GM12878 (cell line): ENCODE measurements at regions not wholly inside any gene's neighbourhood (a gene's known extent, or its start where the extent isn't known, plus 50 kb on each side); places are given as distances from the start of the nearest gene placed in this dataset.

Experiments
- ATAC-seq: fragments of 200-7000 bp; cut with Tn5 transposase; 3 replicates; pipeline ENCODE4 v1.9.1; 2020; ENCODE audit warnings: mild to moderate bottlenecking, moderate library complexity
- BruUV-seq: library from RNA; stranded (reverse); fragments of 400-500 nt; replicated peaks from 2 replicates; lab custom pipeline; 2021; lab: Mats Ljungman, UMichigan
- CTCF ChIA-PET: fragments of 300-600 bp; sonication (Branson Sonifier 250); formaldehyde crosslinking; extraction: SDS; loops from one replicate; lab custom pipeline; 2021; ENCODE audit warnings: inconsistent platforms; lab: Yijun Ruan, JAX
- POLR2A ChIA-PET: fragments of 350-600 bp; formaldehyde crosslinking; extraction: SDS; loops from one replicate; lab custom pipeline; 2021; ENCODE audit warnings: inconsistent platforms; lab: Charles Lee
- RAD21 ChIA-PET: fragments of 300-600 bp; sonication (Branson Sonifier 250); formaldehyde crosslinking; loops from one replicate; lab custom pipeline; 2023; ENCODE audit warnings: antibody characterized with exemption; ENCODE audit not compliant: unreplicated experiment; lab: Charles Lee
- SMC1A ChIA-PET: fragments of 300-600 bp; sonication (Branson Sonifier 250); formaldehyde crosslinking; loops from one replicate; lab custom pipeline; 2023; ENCODE audit not compliant: unreplicated experiment, uncharacterized antibody; lab: Charles Lee
- DNase-seq: peaks from one replicate; pipeline ENCODE4 v3.0.0-alpha.2; 2011; ENCODE audit warnings: low read depth, low spot score
- FAIRE-seq: peaks from 3 replicates; lab custom pipeline; 2011; peaks lifted over from hg19 to GRCh38; lab: Jason Lieb, UNC
- H2AFZ ChIP-seq: 2 replicates; pipeline ENCODE4 v1.6.0; 2011; ENCODE audit warnings: low read depth, low read length, control low read depth; ENCODE audit not compliant: control insufficient read depth
- H3K27ac ChIP-seq: 2 replicates; pipeline ENCODE4 v1.5.1; 2011; ENCODE audit warnings: control low read depth; ENCODE audit not compliant: control insufficient read depth, insufficient read depth
- H3K27me3 ChIP-seq, 2 experiments: replicated peaks in 1 of 2; 2 replicates each; pipeline versions ENCODE4 v1.6.0 to v1.6.1; 2011; ENCODE audit warnings: low read length in 1 of 2; ENCODE audit not compliant: control insufficient read depth in 2 of 2, insufficient read depth in 2 of 2
- H3K36me3 ChIP-seq, 2 experiments: 2 replicates each; pipeline ENCODE4 v1.5.1; 2011; ENCODE audit warnings: low read length in 1 of 2; ENCODE audit not compliant: control insufficient read depth in 2 of 2, insufficient read depth in 2 of 2
- H3K4me1 ChIP-seq: 2 replicates; pipeline ENCODE4 v1.6.1; 2011; ENCODE audit warnings: mild to moderate bottlenecking, low read length, moderate library complexity, mixed read lengths; ENCODE audit not compliant: control insufficient read depth, insufficient read depth
- H3K4me2 ChIP-seq: 2 replicates; pipeline ENCODE4 v1.6.0; 2011; ENCODE audit warnings: control low read depth; ENCODE audit not compliant: control insufficient read depth, insufficient read depth
- H3K4me3 ChIP-seq: fragments of 200-600 bp; sonication (generic); 2 replicates; pipeline ENCODE4 v1.5.1; 2016
- H3K79me2 ChIP-seq: 2 replicates; pipeline ENCODE4 v1.6.0; 2011; ENCODE audit warnings: low read length; ENCODE audit not compliant: control insufficient read depth, insufficient read depth
- H3K9ac ChIP-seq: 2 replicates; pipeline ENCODE4 v1.8.0; 2011; ENCODE audit warnings: low read length, control low read depth, mixed read lengths; ENCODE audit not compliant: control insufficient read depth, insufficient read depth
- H3K9me3 ChIP-seq: replicated peaks from 3 replicates; pipeline ENCODE4 v1.5.1; 2011; ENCODE audit warnings: mild to moderate bottlenecking, low read length; ENCODE audit not compliant: control insufficient read depth, insufficient read depth
- H4K20me1 ChIP-seq: 2 replicates; pipeline ENCODE4 v1.6.0; 2011; ENCODE audit not compliant: control insufficient read depth, insufficient read depth
- CBX5 ChIP-seq: sonication (generic); IDR thresholded peaks from 2 replicates; pipeline ENCODE4 v1.6.1; 2016; ENCODE audit warnings: low read depth, moderate library complexity, mild to moderate bottlenecking, inconsistent platforms
- HDAC6 ChIP-seq: fragments of 200-600 bp; sonication (generic); IDR thresholded peaks from one replicate; pipeline ENCODE4 v1.8.0; 2017; ENCODE audit warnings: antibody characterized with exemption; ENCODE audit not compliant: unreplicated experiment
- LARP7 ChIP-seq: fragments of 450-650 bp; IDR thresholded peaks from 2 replicates; pipeline ENCODE4 v1.6.1; 2017; ENCODE audit warnings: mild to moderate bottlenecking
- MEF2A ChIP-seq: IDR thresholded peaks from 2 replicates; pipeline ENCODE4 v1.6.1; 2011; ENCODE audit warnings: low read depth, mild to moderate bottlenecking, low read length, moderate library complexity; ENCODE audit not compliant: insufficient read depth
- MYC ChIP-seq: IDR thresholded peaks from 2 replicates; pipeline ENCODE4 v1.6.1; 2011; ENCODE audit warnings: mild to moderate bottlenecking, low read length, moderate library complexity, inconsistent platforms; ENCODE audit not compliant: insufficient read depth, insufficient replicate concordance, insufficient read length, severe bottlenecking
- NR2F1 ChIP-seq: fragments of 450-650 bp; conservative IDR thresholded peaks from 2 replicates; pipeline ENCODE4 v1.6.1; 2017; ENCODE audit warnings: mild to moderate bottlenecking
- POU2F2 ChIP-seq: IDR thresholded peaks from 3 replicates; pipeline ENCODE4 v1.6.1; 2011; ENCODE audit warnings: low read depth, mild to moderate bottlenecking, low read length, borderline replicate concordance
- RAD21 ChIP-seq: IDR thresholded peaks from 2 replicates; pipeline ENCODE4 v1.6.1; 2011; ENCODE audit warnings: mild to moderate bottlenecking, low read depth, low read length, moderate library complexity; ENCODE audit not compliant: insufficient read depth
- RCOR1 ChIP-seq: conservative IDR thresholded peaks from 2 replicates; pipeline ENCODE4 v1.6.1; 2012; ENCODE audit warnings: low read depth, low read length, improper control_type of control experiment
- ZNF24 ChIP-seq: fragments of 450-650 bp; IDR thresholded peaks from 2 replicates; pipeline ENCODE4 v1.6.1; 2017; ENCODE audit warnings: antibody characterized with exemption, mild to moderate bottlenecking
- ZNF384 ChIP-seq: IDR thresholded peaks from 2 replicates; pipeline ENCODE4 v1.6.1; 2012; ENCODE audit warnings: low read depth, mild to moderate bottlenecking, low read length, improper control_type of control experiment, borderline replicate concordance
- ZNF592 ChIP-seq: fragments of 450-650 bp; IDR thresholded peaks from 2 replicates; pipeline ENCODE4 v1.6.1; 2017; ENCODE audit warnings: mild to moderate bottlenecking, moderate library complexity
- WGBS: methylation state at CpG from one replicate; pipeline ENCODE4 v1.1.6; 2016; ENCODE audit warnings: low lambda C conversion rate; ENCODE audit not compliant: insufficient replicate concordance, insufficient coverage; ENCODE audit errors: missing lambda C conversion rate; 5-methylcytosine and 5-hydroxymethylcytosine counted together
- in situ Hi-C: fragments of 300-500 bp; cut with MboI; formaldehyde crosslinking; loops from 9 replicates; pipeline ENCODE4 v1.14.3; 2018; ENCODE audit warnings: mixed read lengths
- intact Hi-C: fragments of 100-400 bp; cut with micrococcal nuclease; formaldehyde crosslinking; loops from one replicate; pipeline ENCODE4 v1.14.2; 2022; ENCODE audit not compliant: unreplicated experiment
- TF ChIP-seq, protein P1 (sequence below): IDR thresholded peaks from 2 replicates; pipeline ENCODE4 v1.6.1; 2012; ENCODE audit warnings: mild to moderate bottlenecking, low read depth, low read length
- TF ChIP-seq, protein P2 (sequence below): fragments of 450-650 bp; IDR thresholded peaks from 2 replicates; pipeline ENCODE4 v1.6.1; 2014; ENCODE audit warnings: mild to moderate bottlenecking

DNA sequence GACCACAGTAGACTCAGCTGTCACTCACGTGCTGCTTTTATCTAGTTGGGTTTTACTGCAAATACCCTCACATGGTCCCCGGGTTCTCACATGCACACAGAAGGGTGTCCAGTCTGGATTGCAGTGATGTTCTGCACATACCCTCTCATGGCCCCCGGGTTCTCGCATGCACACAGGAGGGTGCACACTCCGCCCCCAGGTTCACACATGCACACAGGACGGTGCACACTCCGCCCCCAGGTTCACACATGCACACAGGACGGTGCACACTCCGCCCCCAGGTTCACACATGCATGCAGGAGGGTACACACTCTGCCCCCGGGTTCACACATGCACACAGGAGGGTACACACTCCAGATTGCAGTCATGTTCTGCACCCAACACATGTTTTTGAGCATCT lies 224.3 kb downstream of the ERMARD start:
- in situ Hi-C loops: no loop called here
- Histone ChIP-seq H3K27me3 (no peaks in the 10 kb centered on the region), H3K9ac (no peak overlapping the region), H3K4me1 (no peaks in the 10 kb centered on the region), H2AFZ (no peak overlapping the region), H3K79me2 (no peaks in the 10 kb centered on the region), H4K20me1 (no peaks in the 10 kb centered on the region), H3K36me3 (no peaks in the 10 kb centered on the region), H3K4me3 (no peak overlapping the region), H3K4me2 (no peak overlapping the region), H3K9me3 (no peaks in the 10 kb centered on the region), H3K27ac (no peak overlapping the region)
- RAD21 ChIA-PET: no interaction called here
- intact Hi-C loops: no loop called here
- BruUV-seq: no TSS peak
- 26% methylated on average over 10 of the region's 10 CpGs for WGBS
- POLR2A ChIA-PET: no interaction called here
- no peak for ATAC-seq
- FAIRE-seq: no peak
- SMC1A ChIA-PET: no interaction called here
- CTCF ChIA-PET: no interaction called here
- no peak for DNase-seq
- no peak for TF ChIP-seq RAD21
- TF ChIP-seq, protein P1, sequence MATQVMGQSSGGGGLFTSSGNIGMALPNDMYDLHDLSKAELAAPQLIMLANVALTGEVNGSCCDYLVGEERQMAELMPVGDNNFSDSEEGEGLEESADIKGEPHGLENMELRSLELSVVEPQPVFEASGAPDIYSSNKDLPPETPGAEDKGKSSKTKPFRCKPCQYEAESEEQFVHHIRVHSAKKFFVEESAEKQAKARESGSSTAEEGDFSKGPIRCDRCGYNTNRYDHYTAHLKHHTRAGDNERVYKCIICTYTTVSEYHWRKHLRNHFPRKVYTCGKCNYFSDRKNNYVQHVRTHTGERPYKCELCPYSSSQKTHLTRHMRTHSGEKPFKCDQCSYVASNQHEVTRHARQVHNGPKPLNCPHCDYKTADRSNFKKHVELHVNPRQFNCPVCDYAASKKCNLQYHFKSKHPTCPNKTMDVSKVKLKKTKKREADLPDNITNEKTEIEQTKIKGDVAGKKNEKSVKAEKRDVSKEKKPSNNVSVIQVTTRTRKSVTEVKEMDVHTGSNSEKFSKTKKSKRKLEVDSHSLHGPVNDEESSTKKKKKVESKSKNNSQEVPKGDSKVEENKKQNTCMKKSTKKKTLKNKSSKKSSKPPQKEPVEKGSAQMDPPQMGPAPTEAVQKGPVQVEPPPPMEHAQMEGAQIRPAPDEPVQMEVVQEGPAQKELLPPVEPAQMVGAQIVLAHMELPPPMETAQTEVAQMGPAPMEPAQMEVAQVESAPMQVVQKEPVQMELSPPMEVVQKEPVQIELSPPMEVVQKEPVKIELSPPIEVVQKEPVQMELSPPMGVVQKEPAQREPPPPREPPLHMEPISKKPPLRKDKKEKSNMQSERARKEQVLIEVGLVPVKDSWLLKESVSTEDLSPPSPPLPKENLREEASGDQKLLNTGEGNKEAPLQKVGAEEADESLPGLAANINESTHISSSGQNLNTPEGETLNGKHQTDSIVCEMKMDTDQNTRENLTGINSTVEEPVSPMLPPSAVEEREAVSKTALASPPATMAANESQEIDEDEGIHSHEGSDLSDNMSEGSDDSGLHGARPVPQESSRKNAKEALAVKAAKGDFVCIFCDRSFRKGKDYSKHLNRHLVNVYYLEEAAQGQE: no peak
- no peak for TF ChIP-seq CBX5
- TF ChIP-seq, protein P2, sequence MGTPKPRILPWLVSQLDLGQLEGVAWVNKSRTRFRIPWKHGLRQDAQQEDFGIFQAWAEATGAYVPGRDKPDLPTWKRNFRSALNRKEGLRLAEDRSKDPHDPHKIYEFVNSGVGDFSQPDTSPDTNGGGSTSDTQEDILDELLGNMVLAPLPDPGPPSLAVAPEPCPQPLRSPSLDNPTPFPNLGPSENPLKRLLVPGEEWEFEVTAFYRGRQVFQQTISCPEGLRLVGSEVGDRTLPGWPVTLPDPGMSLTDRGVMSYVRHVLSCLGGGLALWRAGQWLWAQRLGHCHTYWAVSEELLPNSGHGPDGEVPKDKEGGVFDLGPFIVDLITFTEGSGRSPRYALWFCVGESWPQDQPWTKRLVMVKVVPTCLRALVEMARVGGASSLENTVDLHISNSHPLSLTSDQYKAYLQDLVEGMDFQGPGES: no peak
- no peak for TF ChIP-seq POU2F2
- no peak for TF ChIP-seq LARP7
- no peak for TF ChIP-seq HDAC6
- no peak for TF ChIP-seq MYC
- TF ChIP-seq NR2F1: no peak
- no peak for TF ChIP-seq ZNF592
- no peak for TF ChIP-seq ZNF384
- TF ChIP-seq ZNF24: no peak
- TF ChIP-seq MEF2A: no peak
- no peak for TF ChIP-seq RCOR1
